HG03457 (cell line): ENCODE measurements at regions not wholly inside any gene's neighbourhood (a gene's known extent, or its start where the extent isn't known, plus 50 kb on each side); places are given as distances from the start of the nearest gene placed in this dataset.

ENCODE experiments used
- ATAC-seq: cut with Tn5 transposase; IDR thresholded peaks from one replicate; pipeline ENCODE4 v1.9.1; 2021; ENCODE audit warnings: moderate number of reproducible peaks; ENCODE audit not compliant: unreplicated experiment

DNA sequence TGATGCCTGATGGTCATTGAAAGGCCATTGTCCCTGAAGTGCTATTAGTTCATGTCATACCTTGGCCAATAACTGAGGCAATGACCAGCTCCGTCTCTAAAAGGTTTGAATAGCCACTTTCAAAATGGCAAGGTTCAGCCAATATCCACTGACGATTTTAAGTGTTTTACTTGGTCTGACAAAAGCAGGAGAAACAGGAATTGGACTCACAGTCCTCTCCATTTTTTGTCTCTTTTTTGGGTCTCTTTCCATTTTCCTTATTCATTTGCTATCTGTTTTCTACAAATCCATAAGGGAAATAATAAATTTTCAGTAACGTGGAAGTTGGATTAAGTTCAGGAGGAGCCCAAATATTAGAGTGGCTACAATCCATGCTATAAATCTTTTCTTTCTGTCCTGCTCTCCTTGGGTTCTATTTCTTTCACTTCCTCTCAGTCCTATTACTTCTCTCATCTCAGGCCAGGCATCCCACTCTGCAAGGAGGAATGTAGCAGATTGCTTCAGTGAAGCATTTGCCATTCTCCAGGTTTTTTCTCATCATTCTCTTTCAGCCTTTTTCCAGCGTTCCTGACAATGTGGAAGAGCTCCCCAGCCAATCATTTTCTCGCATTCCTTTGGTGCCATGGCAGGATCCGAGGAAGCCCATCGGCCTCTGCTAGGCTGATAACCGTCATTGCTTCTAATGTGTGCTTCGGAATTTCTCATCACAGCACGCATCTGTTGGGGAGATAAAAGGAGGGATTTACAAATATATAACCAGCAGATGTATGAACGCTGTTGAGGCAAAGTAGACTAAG, 414.5 kb downstream of the ADGRL2 start:
- ATAC-seq, result no peak

DNA sequence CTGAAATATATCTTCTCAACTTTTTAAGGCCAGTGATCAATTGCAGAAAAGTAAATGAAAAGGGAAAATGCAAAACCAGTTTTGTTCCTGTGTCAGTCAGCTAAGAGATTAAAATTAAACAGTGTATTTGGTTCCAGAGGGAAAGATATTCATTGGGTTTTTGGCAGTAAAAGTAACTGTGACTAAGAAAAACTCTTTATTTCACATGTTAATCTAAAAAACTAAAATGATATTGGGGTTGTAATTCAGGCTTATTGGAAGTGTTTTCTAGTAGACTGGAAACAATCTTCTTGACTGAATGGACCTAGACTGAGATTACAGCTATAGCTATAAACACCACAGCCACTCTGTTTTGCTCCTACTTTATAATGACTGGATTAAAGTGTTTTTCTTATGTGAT, 413.9 kb downstream of the ADGRL2 start:
- ATAC-seq, result no peak

DNA sequence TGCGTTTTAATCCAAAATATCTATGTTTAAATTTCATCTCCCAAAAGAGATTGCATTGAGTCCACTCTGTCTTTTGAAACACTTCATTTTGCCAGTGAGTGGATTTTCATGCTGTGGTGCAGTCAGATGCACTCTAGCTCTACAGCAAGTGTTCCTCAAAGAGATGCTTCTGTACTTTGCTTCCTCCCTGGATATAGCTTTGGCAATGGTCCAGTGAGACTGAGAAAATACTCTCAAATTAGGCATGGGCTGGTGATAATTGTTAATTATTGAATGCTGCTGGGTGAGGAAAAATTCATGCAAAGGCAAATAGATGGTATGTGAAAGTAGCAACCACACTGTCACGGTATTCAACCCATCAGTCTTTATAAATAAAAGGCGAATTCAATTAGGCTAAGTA, 396.9 kb downstream of the ADGRL2 start:
- ATAC-seq, result no peak

DNA sequence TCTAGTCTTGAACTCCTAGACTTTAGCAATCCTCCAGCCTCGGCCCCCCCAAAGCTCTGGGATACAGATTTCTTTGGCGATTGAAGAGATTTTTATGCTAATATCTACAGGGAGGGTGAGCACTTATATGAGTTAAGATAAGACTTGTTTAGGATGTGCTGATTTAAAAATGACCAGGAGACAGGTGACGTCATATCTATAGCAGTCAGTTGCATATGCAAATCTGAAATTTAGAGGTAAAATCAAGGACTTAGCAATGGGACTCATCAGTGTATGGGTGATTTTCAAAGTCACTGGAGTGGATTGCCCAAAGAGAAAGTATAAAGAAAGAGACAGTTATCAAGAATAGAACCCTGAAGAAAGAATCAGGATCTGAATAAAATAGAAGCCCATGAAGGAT, 394.5 kb downstream of the ADGRL2 start:
- ATAC-seq, result no peak

DNA sequence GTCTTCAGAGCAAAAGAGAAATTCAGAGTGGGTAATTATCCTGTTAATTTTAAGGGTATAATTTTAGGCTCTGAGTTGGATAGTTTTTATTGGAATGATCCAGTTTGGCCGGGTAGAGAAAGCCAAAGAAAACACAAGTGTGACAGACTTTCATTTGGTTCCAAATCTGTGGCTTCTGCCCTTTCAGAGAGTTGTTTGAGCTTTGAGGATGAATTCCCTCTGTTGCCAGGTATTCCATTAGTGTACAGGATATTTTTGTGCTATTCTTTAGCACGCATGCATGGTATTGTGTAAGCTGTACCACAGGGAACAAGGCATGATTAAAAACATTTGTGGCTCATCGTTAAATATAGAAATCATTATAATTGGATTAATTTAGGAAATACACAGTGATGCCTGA, 384.4 kb downstream of the ADGRL2 start:
- no peak for ATAC-seq

DNA sequence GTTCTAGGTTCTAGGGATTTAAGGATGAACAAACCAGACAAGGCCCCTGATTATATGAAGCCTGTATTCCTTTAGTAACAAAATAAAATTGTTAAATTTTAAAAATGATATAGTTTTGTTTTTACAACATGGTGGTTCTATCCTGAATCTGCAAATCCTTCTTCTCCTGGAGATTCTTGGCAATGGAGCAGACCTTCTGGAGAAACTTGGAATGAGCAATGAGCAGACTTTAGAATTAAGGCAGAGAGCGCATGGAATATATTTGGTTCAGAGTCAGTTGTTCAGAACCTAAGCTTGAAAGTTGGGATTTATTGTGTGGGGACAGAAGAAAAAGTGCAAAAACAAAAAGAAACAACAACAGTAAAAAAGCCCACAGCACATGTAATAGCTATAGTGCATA, 381.1 kb downstream of the ADGRL2 start:
- no peak for ATAC-seq

DNA sequence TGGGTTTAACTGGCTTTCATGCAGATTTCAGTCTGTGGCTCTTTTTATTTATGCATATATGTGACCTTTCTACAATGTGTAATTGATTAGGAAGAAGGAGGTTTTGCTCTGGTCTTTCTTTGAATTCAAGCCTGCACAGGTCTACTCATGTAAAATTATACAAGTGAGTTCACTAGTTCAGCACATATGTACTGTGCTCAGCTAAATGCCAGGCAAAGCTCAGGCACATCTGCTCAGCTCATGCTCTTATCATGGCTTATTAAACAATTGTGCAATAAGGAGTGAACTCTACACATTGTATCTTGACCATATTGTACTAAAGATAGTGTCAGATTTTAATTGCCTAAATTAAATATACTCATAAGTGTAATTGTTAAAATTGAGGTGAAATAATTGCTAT, 378.4 kb downstream of the ADGRL2 start:
- ATAC-seq, result no peak

DNA sequence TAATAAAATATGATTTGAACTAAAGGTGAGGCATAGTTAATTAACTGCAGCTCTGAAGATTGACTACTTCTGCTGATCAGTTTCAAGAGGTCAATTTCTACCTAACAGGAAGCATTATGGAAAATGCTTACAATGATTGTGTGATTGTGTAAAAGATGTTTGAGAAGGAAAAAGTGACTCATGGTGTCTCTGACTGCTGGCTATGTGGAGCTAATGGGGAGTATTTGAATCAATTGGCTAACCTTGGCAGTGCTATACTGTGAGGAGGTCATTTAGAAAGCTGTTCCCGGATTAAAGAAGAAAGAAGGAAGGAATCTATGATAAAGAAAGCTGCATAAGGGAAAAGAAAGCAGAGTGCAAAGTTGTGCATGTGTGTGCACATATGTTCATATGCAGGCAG, 376.5 kb downstream of the ADGRL2 start:
- no peak for ATAC-seq

DNA sequence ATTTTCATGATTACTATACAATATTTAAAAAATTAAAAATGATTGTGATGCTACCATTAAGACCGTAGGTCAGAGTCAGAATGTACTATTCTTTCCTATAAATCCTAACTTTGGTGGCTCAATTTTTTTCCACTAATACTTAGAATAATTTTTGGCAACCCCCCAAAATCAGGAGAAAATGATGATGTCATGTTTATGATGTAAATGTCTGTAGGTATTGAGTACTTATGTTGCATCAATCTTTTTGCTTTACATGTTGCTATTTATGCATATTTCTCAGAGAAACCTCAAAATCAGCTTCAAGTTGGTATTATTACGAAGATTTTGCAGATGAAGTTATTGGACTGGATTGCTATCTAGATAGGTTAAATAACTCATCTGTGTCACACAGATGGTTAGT, 371.2 kb downstream of the ADGRL2 start:
- no peak for ATAC-seq

DNA sequence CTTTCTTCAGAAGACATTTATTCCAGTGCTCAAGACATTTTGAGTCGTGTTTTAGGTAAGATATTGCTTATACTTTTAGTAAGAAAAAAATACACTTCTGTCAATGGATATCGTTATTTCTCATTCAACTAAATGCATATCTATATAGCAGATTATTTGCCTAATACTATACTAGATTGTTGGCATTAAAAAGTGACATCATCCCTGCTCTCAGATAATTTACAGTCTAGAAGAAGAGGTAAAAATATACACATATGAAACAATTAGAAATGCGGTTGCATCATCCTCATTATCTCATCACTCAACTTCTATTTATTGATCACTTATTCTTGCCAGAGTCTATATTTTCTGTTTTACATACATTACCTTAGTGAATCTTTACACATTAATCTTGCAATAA, 367.7 kb downstream of the ADGRL2 start:
- no peak for ATAC-seq

DNA sequence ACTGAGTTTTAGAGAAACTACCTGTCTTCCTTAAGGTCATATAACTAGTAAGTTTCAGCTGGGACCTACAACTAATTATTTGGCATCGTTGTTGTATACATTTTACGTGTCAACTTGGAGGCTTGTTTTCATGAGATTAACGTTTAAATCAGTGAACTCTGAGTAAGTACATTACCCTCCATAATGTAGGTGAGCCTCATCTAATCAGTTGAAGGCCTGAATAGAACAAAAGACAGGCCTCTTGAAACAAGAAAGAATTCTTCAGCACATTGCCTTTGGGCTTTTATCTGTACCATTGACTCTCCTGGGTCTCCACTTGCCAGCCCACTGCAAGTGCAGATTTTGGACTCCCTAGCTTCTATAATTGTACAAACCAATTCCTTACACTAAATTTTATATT, 364.6 kb downstream of the ADGRL2 start:
- no peak for ATAC-seq

DNA sequence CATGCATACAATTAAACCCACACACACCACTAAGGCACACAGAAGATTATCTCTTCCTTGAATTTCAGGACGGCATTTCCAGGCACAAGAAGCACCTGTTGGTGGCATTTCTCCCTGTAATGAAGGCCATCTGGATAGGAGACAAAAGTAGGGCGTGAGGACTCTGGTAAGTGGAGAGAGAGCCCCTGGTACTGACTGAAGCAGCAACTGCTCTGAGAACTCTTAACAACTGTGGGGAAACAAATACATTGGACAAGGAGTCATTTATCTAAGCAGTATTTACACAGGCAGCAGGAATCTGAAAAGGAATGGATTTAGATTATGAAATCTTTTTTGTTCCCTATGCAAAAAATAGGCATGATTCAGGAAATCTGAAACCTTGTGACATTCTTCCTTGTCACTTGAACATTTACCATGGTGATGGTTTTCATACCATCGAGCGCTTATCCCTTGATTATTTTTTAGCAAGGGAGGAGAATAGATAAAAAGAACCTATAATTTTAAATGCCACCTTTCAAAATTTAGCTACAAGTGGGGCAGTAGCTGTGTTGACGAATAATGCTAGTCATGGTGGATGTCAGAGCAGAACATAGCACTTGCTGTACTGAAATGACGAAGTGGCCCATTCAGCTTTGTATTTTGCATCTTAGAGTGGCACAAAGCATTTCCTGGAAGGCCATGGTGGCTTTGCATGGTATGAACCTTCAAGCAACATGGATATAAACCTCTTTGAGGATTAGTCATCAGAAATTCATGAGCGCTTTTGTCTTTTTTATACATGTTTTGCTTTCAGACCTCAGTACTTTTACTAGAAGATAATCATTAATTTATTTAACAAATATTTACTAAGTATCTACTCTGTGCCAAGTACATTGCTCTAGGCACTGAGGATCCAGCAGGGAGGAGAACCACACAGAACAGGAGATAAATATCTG, 362.0 kb downstream of the ADGRL2 start:
- no peak for ATAC-seq

DNA sequence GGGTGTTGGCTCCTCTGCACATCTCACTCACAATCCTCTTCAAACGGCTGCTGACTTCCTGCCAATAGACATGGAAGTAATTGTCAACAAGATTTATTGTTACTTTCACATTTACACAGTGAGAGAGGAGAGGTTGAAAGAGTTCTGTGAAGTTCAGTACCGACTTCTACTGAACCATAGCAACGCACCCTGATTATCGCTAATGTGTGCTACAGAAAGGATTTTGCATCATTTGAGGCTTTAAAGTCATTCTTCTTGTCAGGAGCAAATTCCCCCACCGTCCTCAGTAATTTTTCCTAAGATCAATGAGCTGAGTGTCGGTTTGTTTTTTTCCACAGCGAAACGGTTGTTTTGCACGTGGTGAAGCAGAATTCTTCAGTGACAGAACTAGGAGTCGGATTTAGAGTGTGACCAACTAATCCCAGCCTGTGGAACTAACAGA, 361.0 kb downstream of the ADGRL2 start:
- no peak for ATAC-seq

DNA sequence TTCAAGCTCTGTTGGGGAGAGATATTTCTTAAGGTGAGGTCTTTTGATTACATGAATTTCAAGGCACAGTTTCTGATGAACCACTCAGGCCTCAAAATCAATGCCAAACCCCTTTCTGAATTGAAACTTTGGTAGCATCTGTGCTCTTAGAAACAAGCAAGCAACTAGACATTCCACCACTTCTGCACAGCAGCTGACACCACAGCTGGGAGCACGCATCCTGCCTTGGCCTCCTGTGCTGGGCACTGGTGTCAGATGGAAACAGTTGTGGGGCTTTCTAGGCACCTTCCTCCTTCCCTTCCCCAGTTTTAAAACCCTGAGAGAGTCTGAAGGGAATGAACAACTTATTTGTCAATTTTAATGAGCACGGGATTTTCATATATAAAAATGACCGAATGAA, 360.2 kb downstream of the ADGRL2 start:
- ATAC-seq, result no peak

DNA sequence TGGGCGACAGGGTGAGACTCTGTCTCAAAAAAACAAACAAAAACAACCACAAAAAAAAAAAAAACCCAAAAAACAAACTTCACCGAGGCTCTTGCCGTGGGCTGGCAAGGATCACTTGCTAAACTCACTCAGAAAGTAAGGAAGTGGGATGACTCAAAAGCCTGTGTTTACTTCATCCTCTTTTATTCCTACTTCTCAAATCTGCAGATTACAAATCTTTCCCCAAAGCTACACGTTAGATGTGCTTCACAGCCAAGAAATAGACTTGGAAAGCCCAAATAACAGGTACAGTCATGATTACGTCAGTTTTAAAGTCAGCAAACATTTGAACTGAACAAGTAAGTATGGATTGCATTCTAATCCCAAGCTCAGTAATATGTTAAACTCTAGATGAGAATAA, 359.3 kb downstream of the ADGRL2 start:
- ATAC-seq, result no peak

DNA sequence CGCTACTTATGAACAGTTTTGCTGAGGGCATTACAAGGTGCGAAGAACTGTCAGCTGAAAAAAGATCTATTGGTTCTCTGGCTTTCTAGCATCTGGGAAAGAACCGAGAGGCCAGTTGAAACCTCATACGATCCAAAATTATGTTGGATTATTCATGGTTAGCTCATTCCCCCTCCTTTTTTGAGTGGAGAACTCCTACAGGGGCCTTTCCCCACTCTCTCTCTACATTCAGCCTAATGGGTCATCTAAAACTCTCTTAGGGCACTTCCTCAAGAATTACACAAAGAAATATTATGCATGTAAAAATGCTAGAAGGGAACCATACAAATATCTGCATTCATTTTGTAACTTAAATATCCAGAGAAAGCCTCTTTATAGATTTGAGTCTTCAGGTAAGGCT, 358.2 kb downstream of the ADGRL2 start:
- no peak for ATAC-seq

DNA sequence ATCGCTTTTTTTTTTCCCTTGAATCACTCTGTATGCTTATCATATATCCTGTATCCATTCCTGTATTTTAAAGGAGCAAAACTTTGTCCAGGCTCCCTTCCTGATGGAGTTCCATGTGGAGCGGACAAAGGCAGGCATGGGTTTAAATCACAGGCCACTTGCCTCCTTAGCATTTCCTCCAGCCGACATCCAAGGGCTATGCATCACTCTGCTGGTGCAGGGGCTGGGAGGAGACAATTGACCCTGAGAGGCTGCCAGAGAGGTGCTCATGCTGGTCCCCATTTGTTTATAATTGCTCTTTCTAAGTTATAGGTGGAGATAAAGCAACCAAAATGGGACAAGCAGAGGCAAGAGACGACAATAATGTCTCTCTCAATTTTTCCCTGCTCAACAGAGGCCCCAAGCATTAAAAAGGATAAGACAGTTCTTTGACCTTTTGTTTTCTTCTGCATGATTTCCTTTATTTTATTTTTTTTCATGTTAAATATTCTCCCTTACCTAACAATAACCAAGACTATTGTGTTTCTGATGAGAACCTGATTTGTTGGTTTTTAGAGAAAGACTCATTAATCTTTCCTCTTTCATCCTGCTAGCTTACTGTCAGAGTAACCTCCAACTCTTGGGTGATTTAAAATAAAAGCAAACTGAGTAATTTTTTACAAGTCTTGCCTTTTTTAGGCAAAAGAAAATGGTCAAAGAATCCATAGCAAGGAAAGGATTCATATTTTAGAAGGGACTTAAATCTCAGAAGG, 353.7 kb downstream of the ADGRL2 start:
- ATAC-seq, result no peak

DNA sequence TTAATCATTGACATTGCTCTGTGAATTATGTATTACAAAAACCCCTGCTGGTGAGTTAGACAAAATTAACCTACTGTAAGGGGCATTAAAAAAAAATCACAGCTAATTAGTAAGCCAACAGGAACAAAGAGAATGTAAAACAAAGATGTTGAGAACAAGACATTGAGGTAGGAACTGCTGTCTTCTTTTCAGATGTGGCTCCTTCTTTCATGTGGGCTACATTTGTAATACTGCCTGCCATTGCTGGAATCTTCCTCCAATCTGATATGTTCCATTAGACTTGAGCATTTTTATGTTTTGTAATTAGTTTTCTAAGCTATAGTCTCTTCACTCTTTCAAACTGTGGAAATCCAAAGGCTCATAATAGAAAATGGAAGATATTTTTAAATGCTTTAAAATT, 353.0 kb downstream of the ADGRL2 start:
- ATAC-seq, result no peak

DNA sequence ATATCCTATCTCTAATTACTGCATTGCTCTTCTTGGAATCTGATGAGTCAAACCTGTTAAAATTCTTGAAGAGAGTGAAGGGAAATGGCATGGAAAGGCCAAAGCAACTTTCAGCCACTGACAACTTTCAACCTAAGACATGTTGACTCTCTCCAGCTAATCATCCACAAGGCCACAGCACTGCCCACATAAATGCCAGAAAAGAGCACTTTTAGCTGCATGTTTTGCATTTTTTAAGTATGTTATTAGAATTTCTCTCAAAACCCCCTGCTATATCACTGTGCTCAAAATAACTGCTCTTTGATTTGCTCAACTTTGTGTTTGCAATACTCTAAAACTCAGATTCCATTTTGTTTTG, 352.5 kb downstream of the ADGRL2 start:
- no peak for ATAC-seq

DNA sequence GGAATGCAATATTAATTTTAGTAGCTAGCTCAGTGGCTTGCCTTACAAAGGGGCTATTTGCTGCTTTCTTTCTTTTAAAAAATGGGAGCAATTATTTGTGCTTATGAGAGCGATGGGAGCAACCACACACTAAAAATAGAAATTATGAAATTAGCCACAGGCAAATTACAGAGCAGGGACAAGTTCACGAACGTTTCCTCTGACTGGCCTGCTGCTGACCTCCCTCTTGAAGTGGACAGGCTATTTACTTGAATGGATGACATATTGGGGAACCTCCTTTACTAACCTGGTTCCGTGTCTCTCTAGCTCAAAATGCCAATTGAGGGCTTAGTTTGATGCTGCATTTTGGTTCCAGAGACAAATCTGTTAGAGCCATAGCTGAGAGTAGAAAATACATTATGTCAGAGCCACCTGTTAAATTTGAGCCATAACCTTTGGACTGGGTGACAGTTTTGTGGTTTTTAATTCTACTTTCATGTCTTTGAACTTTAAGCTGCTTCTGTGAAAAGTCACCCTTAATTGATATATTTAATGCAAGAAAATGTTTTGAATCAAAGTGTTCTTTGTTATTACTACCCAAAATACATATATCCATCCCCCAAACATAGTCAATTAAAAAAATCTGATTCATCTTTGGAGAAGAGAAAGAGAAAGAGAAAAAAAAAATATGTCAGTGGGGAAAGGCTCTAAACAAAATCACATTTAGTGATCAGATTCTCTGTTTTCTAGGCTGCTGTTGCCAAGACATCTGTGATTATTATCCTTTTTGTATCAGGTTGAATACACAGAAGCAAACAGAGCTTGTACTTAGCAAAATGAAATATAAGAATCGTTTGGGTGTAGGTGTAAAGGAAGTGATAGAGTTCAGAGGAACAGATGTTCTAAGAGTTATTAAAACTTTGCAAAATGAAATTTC, 351.9 kb downstream of the ADGRL2 start:
- ATAC-seq, result no peak
